OCI-LY7 (cell line): ENCODE measurements at regions not wholly inside any gene's neighbourhood (a gene's known extent, or its start where the extent isn't known, plus 50 kb on each side); places are given as distances from the start of the nearest gene placed in this dataset.
"Not testable (repeated sequence)": the region's sequence is repeated elsewhere in the genome, so short reads cannot be mapped to it uniquely, and the experiment has no call there.

ENCODE experiments used
- BruUV-seq: library from RNA; stranded (reverse); fragments of 400-500 nt; replicated peaks from 2 replicates; lab custom pipeline; 2021; lab: Mats Ljungman, UMichigan
- CTCF ChIA-PET: fragments of 300-600 bp; sonication (Branson Sonifier 250); formaldehyde crosslinking; loops from one replicate; lab custom pipeline; 2022; ENCODE audit warnings: antibody characterized with exemption; ENCODE audit not compliant: unreplicated experiment; lab: Charles Lee
- POLR2A ChIA-PET: fragments of 300-600 bp; sonication (Branson Sonifier 250); formaldehyde crosslinking; loops from one replicate; lab custom pipeline; 2022; ENCODE audit warnings: antibody characterized with exemption; lab: Charles Lee
- DNase-seq: peaks from one replicate; pipeline ENCODE4 v3.0.0-alpha.2; 2015; ENCODE audit warnings: low spot score
- H2AFZ ChIP-seq: fragments of 200-600 bp; sonication (generic), shearing (Covaris generic); 2 replicates; pipeline ENCODE4 v1.6.1; 2014; ENCODE audit warnings: mild to moderate bottlenecking, antibody characterized with exemption, low read length, moderate library complexity
- H3K27ac ChIP-seq: fragments of 200-600 bp; sonication (generic); 2 replicates; pipeline ENCODE4 v1.5.1; 2014; ENCODE audit warnings: mixed run types, low read depth, mild to moderate bottlenecking, moderate library complexity, low read length, inconsistent platforms; ENCODE audit not compliant: poor library complexity, severe bottlenecking
- H3K36me3 ChIP-seq: fragments of 200-600 bp; sonication (generic); 2 replicates; pipeline ENCODE4 v1.6.1; 2014; ENCODE audit warnings: mild to moderate bottlenecking, antibody characterized with exemption, low read length, moderate library complexity, mixed read lengths; ENCODE audit not compliant: insufficient read depth
- H3K4me1 ChIP-seq: fragments of 200-600 bp; sonication (generic); 2 replicates; pipeline ENCODE4 v1.5.1; 2014; ENCODE audit warnings: mild to moderate bottlenecking, low read length; ENCODE audit not compliant: insufficient read depth, poor library complexity, severe bottlenecking
- H3K4me2 ChIP-seq: fragments of 200-600 bp; sonication (generic); 2 replicates; pipeline ENCODE4 v1.6.1; 2014; ENCODE audit warnings: mild to moderate bottlenecking, low read length
- H3K4me3 ChIP-seq: fragments of 200-600 bp; sonication (generic); 2 replicates; pipeline ENCODE4 v1.5.1; 2014; ENCODE audit warnings: mild to moderate bottlenecking, low read depth, low read length; ENCODE audit not compliant: poor library complexity, severe bottlenecking
- H3K79me2 ChIP-seq: fragments of 200-600 bp; sonication (generic); 2 replicates; pipeline ENCODE4 v1.6.1; 2016; ENCODE audit warnings: low read depth, mild to moderate bottlenecking, low read length, moderate library complexity, mixed read lengths; ENCODE audit not compliant: insufficient read depth
- H3K9me2 ChIP-seq: fragments of 200-600 bp; sonication (generic); 2 replicates; pipeline ENCODE4 v1.6.1; 2016; ENCODE audit warnings: mild to moderate bottlenecking, low read length, mixed read lengths; ENCODE audit not compliant: insufficient read depth
- H3K9me3 ChIP-seq: fragments of 200-600 bp; sonication (generic); 2 replicates; pipeline ENCODE4 v1.6.1; 2014; ENCODE audit warnings: mild to moderate bottlenecking, mixed run types, low read length, mixed read lengths
- H4K20me1 ChIP-seq: fragments of 200-600 bp; sonication (generic); 2 replicates; pipeline ENCODE4 v1.6.1; 2014; ENCODE audit warnings: mild to moderate bottlenecking, antibody characterized with exemption, low read length, moderate library complexity, mixed read lengths; ENCODE audit not compliant: insufficient read depth
- CTCF ChIP-seq: fragments of 200-600 bp; sonication (generic); conservative IDR thresholded peaks from 2 replicates; pipeline ENCODE4 v1.5.1; 2014; ENCODE audit warnings: mild to moderate bottlenecking, antibody characterized with exemption, low read length, moderate library complexity, mixed read lengths
- EZH2phosphoT487 ChIP-seq: fragments of 200-600 bp; sonication (generic); IDR thresholded peaks from 2 replicates; pipeline ENCODE4 v1.6.1; 2018; ENCODE audit warnings: low read depth, borderline replicate concordance, mild to moderate bottlenecking, mixed run types, antibody characterized with exemption, low read length, moderate library complexity, mixed read lengths
- intact Hi-C: fragments of 100-400 bp; cut with micrococcal nuclease; formaldehyde crosslinking; loops from one replicate; pipeline ENCODE4 v1.10.0; 2022; ENCODE audit not compliant: unreplicated experiment

DNA sequence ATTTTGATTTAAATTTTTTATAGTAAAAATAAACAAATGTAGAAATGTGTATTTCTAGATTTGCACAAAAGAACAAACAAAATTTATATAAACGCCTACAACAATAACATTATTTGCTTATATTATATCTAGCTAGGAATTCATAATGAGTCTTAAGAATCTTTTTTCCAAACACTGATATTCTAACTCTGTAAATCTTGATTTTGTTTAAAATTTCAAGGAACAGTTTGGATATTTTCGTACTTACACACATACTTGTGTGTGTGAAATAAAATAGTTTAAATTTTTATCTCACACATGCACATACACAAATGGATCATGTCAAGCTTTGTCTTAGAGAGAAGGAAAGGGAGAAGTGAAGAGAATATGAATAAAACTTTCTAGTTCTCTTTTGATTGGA is 868.1 kb downstream of the LTN1 start:
- TF ChIP-seq CTCF (no peak), EZH2phosphoT487 (no peak)
- POLR2A ChIA-PET = no interaction called here
- Histone ChIP-seq H2AFZ (no peak overlapping the region), H4K20me1 (no peaks in the 10 kb centered on the region), H3K4me2 (no peak overlapping the region), H3K9me2 (no peaks in the 10 kb centered on the region), H3K4me3 (no peak overlapping the region), H3K36me3 (no peaks in the 10 kb centered on the region), H3K27ac (no peak overlapping the region), H3K9me3 (no peaks in the 10 kb centered on the region), H3K4me1 (no peaks in the 10 kb centered on the region), H3K79me2 (no peaks in the 10 kb centered on the region)
- CTCF ChIA-PET = no interaction called here
- BruUV-seq = no TSS peak
- no peak for DNase-seq
- intact Hi-C loops = no loop called here

DNA sequence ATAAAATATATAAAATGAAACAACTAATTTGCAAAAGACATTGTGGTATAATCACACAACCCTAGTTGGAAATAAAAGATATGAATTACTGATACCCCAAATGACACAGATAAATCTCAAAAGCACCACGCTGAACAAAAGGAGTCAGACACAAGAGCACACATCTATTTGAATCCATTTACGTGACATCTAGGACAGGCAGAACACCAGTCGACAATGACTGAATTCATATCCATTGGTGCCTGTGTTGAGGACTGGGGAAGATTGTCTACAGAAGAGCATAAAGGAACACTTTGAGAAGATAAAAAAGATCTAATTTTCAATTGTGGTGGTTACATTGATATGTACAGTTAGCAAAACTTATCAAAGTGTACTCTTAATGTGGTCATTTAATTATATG is 874.1 kb downstream of the LTN1 start:
- ChIA-PET CTCF (no interaction called here), POLR2A (no interaction called here)
- DNase-seq = no peak
- Histone ChIP-seq H3K9me3 (no peaks in the 10 kb centered on the region), H4K20me1 (no peaks in the 10 kb centered on the region), H3K4me2 (no peak overlapping the region), H2AFZ (no peak overlapping the region), H3K4me1 (no peaks in the 10 kb centered on the region), H3K9me2 (no peaks in the 10 kb centered on the region), H3K4me3 (no peak overlapping the region), H3K27ac (no peak overlapping the region), H3K79me2 (no peaks in the 10 kb centered on the region), H3K36me3 (no peaks in the 10 kb centered on the region)
- BruUV-seq = no TSS peak
- TF ChIP-seq EZH2phosphoT487 = no peak
- no peak for TF ChIP-seq CTCF
- intact Hi-C loops = no loop called here

DNA sequence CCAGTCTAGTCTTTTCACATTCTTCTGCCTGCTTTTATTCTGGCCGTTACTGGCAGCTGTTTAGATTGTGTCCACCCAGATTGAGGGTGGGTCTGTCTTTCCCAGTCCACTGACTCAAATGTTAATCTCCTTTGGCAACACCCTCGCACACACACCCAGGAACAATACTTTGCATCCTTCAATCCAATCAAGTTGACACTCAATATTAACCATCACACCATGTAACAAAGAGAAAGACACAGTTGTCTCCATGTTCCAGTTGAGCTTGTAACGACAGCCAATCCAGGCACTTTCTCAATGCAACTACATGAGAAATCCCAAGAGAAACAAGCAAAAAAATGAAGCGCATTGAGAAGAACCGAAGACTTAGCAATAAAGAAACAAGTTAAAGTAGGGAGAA is 877.7 kb downstream of the LTN1 start:
- H3K36me3 ChIP-seq, H3K4me3 ChIP-seq, DNase-seq, H3K79me2 ChIP-seq, H3K9me3 ChIP-seq, H3K27ac ChIP-seq, H3K9me2 ChIP-seq, intact Hi-C loops, H4K20me1 ChIP-seq, H3K4me1 ChIP-seq, H2AFZ ChIP-seq, H3K4me2 ChIP-seq, BruUV-seq, CTCF ChIA-PET: not testable (repeated sequence)
- POLR2A ChIA-PET = interaction anchor here (0.5 kb wide), 1 partner anchor 47 kb away, joined by 3 read pairs; no protein-coding TSS in a partner anchor
